Amniotic epithelial cell (primary cell): ENCODE measurements at regions not wholly inside any gene's neighbourhood (a gene's known extent, or its start where the extent isn't known, plus 50 kb on each side); places are given as distances from the start of the nearest gene placed in this dataset.

ENCODE experiments used
- DNase-seq: peaks from one replicate; pipeline ENCODE4 v3.0.0-alpha.2; 2010; ENCODE audit warnings: low read depth

DNA sequence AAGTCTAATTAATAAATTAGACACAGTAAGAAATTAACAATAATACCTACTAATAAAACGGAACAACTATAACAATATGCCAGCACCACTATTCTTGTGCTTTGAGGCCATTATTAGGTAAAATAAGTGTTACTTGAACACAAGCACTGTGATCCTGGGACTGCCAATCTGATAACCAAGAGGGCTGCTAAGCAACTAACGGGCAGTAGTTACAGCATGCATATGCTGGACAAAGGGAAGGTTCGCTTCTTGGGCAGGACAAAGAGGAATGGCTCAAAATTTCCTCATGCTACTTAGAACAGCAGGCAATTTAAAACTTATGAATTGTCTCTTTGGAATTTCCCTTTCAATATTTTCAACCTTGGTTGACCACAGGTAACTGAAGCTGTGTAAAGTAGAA is 718.6 kb downstream of the SORCS3 start:
- no peak for DNase-seq

- DNase-seq = peak; percentile 13
These were observed 717.8 kb downstream of the SORCS3 start for GRCh38 chr10:105358911-105359310.

DNA sequence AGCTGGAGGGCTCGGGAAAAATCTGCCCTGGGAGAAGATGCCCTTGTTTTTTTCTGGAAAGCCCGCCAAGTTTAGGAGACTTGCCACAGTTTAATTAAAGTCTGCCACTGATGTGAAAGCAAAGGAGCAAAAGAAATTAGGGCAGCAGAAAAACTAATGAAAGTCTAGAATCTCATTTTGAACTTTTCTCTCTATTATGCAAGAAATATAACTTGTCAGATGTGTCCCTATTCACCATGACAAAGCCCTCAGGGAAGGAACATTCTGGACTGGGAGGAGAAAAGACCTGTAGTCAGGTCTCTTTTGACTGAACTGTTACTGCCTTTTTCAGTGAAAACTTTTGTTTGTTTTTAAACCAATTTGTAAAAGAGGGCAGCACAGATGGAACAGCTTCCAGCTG is 715.5 kb downstream of the SORCS3 start:
- DNase-seq = no peak

DNA sequence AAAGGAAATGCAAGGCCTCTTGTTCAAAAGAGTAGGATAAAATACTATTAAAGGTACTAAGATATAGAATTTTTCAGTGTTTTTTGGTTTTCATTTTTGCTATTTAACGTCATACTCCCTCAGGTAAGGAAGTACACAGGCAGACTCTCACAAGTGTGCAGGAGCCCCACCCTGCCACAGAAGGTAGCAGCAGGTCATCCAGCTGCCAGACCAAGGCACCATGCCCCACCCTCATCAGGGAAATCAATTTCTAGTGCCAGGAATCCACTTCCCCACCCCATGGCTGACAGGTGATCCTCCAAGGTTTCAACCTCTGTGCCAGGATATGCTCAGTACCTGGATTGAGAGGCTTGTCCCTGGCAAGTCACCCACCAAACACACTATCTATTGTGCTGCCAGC is 712.9 kb downstream of the SORCS3 start:
- no peak for DNase-seq

GRCh38 chr10:105352827-105353226 is 711.7 kb downstream of the SORCS3 start:
- no peak for DNase-seq

DNA sequence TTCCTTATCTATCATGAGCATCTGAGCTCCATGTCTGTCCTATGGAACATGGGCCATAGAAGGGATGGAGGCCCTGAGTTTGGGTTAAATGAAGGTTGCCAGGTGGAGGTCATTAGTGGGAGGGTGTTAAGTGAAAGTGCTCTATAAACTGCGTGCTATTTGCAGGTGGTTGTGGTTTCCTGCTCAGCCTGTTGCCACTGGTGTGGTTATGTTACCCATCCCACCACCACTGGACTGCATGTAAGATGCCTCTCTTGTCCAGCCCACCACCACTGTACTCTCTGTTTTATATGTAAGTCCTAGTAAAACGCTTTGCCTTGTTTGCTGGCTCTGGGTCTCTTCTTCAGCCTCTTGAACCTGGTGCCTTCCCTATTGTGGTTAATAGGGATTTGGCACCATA is 711.2 kb downstream of the SORCS3 start:
- no peak for DNase-seq

DNA sequence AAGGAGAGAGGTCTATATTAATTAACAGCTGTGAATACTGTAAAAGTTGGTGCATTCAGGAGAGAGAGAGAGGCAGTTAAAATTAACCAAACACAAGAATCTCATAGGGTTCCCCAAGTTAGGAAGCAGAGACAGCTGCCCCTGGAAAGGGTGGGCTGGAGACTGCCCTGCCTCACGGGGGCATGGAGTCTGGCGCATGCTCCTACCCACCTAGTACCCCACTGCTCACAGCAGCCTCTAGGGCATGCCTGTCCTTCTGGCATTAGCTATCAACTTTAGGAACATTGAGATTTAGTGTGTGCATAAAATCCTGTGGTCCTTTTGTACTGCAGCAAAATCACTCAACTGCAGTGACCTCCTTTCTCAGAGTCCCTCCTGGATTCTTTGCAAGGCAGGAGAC is 710.1 kb downstream of the SORCS3 start:
- DNase-seq = no peak

GRCh38 chr10:105347487-105347886 is 706.4 kb downstream of the SORCS3 start:
- peak; percentile 34 for DNase-seq

- DNase-seq = no peak
These were observed 701.5 kb downstream of the SORCS3 start for GRCh38 chr10:105342606-105343005.

DNA sequence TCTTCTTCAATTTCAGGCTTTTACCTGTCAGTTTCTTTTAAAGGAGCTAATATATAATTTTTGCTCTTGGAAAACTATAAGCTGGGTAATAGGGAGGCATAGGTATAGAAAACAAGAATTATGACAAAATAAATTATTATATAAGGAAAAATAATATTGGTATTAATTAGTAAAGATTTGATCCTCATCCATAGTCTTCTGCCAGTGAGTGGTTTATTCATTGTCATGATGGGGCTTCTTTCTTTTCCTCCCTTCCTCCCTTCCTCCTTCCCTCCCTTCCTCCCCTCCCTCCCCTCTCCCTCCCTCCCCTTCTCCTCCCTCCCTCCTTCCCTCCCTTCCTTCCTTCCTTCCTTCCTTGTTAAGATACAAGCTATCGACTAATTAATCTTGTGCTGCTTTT is 698.6 kb downstream of the SORCS3 start:
- no peak for DNase-seq

DNA sequence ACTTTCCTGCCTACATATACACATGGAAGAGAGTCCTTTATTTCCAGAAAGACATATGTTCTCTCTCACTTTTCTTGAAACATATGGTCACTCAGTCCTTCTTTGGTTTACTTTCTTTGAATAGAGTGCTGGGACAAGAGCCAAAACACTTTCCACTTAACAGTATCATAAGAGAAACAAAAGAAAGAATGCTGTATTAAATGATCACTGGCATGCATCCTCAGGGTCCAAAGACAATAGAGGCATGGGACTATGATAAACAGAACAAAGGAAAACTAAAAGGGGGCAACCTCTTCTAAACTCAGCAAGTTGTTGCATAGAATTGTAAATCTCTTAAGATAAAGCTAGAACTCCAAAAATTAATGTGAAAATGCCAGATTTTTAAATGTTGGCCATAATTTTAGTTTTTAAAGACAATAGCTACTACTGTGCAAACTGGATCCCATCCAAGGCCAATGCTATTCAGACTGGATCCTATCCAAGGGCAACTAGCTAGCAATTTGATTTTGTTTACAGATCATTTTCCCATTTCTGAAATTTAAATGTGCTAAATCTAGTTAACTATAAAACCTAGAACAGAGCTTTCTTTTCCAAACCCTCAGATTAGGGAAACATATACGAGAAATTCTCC is 687.5 kb downstream of the SORCS3 start:
- DNase-seq = no peak
